Fibroblast of lung (primary cell): ENCODE measurements at regions not wholly inside any gene's neighbourhood (a gene's known extent, or its start where the extent isn't known, plus 50 kb on each side); places are given as distances from the start of the nearest gene placed in this dataset.

Experiments
- DNase-seq, 2 donors: peaks; one replicate each; pipeline versions ENCODE4 v3.0.0 to v3.0.0-alpha.2; 2010; ENCODE audit warnings: low read depth in 2 of 2
- H2AFZ ChIP-seq: 2 replicates; pipeline ENCODE4 v1.5.1; 2012; ENCODE audit warnings: low read length, control low read depth, inconsistent platforms
- H3K27ac ChIP-seq: 2 replicates; pipeline ENCODE4 v1.5.1; 2011; ENCODE audit warnings: low read length, control low read depth; ENCODE audit not compliant: insufficient read depth
- H3K27me3 ChIP-seq: 2 replicates; pipeline ENCODE4 v1.5.1; 2011; ENCODE audit warnings: mild to moderate bottlenecking, low read length; ENCODE audit not compliant: control insufficient read depth, insufficient read depth
- H3K36me3 ChIP-seq: 2 replicates; pipeline ENCODE4 v1.5.1; 2011; ENCODE audit warnings: low read length; ENCODE audit not compliant: control insufficient read depth, insufficient read depth
- H3K4me1 ChIP-seq: 2 replicates; pipeline ENCODE4 v1.5.1; 2011; ENCODE audit warnings: low read length; ENCODE audit not compliant: control insufficient read depth, insufficient read depth; ENCODE audit errors: extremely low read depth
- H3K4me2 ChIP-seq: 2 replicates; pipeline ENCODE4 v1.5.1; 2011; ENCODE audit warnings: low read length, control low read depth; ENCODE audit not compliant: insufficient read depth; ENCODE audit errors: extremely low read depth
- H3K4me3 ChIP-seq, 4 experiments: fragments of 200-600 bp in 1 of 4; sonication (generic) in 1 of 4; replicated peaks in 1 of 4; 2 replicates each; pipeline ENCODE4 v1.5.1; 2011 to 2016; ENCODE audit warnings: low read length in 4 of 4, low read depth in 3 of 4, mild to moderate bottlenecking in 3 of 4, control low read depth in 2 of 4, inconsistent platforms in 1 of 4, mixed read lengths in 1 of 4; ENCODE audit not compliant: insufficient read depth in 1 of 4; ENCODE audit errors: control extremely low read depth in 1 of 4
- H3K79me2 ChIP-seq: 2 replicates; pipeline ENCODE4 v1.5.1; 2012; ENCODE audit warnings: mild to moderate bottlenecking, low read length, inconsistent platforms; ENCODE audit not compliant: control insufficient read depth, insufficient read depth
- H3K9ac ChIP-seq: 2 replicates; pipeline ENCODE4 v1.5.1; 2011; ENCODE audit warnings: mild to moderate bottlenecking, low read length, control low read depth; ENCODE audit not compliant: insufficient read depth
- H3K9me3 ChIP-seq: 2 replicates; pipeline ENCODE4 v1.5.1; 2012; ENCODE audit warnings: low read depth, low read length; ENCODE audit not compliant: control insufficient read depth, insufficient read depth
- H4K20me1 ChIP-seq: 2 replicates; pipeline ENCODE4 v1.5.1; 2011; ENCODE audit warnings: low read length; ENCODE audit not compliant: control insufficient read depth, insufficient read depth; ENCODE audit errors: extremely low read depth
- CTCF ChIP-seq, 2 donors: IDR thresholded peaks in 1 of 2; conservative IDR thresholded peaks in 1 of 2; 1 replicate in 1 of 2; 2 replicates in 1 of 2; pipeline ENCODE4 v1.5.1; 2011 to 2012; ENCODE audit warnings: low read length in 2 of 2, control low read depth in 1 of 2, inconsistent platforms in 1 of 2, low read depth in 1 of 2, mild to moderate bottlenecking in 1 of 2
- EZH2 ChIP-seq: IDR thresholded peaks from 2 replicates; pipeline ENCODE4 v1.5.1; 2012; ENCODE audit warnings: low read length, control low read depth, mild to moderate bottlenecking; ENCODE audit errors: missing control alignments

- no peak for TF ChIP-seq EZH2
- TF ChIP-seq CTCF (conservative IDR thresholded peaks at IDR 0.05 in 1 of 2, IDR thresholded peaks at IDR 0.05 in 1 of 2; ENCODE audit: low read depth in 1 of 2, low read length in 2 of 2) = no peak
Measured at GRCh38 chr12:92056290-92056689, 89.4 kb downstream of the BTG1 start.

GRCh38 chr12:92055877-92056276 lies 89.8 kb downstream of the BTG1 start:
- Histone ChIP-seq H3K4me3 (no peak overlapping the region), H3K9ac (no peak overlapping the region), H4K20me1 (no peaks in the 10 kb centered on the region), H3K36me3 (no peaks in the 10 kb centered on the region), H3K4me2 (no peak overlapping the region), H2AFZ (no peak overlapping the region), H3K9me3 (no peaks in the 10 kb centered on the region), H3K4me1 (no peaks in the 10 kb centered on the region), H3K27ac (no peak overlapping the region), H3K27me3 (no peaks in the 10 kb centered on the region), H3K79me2 (no peaks in the 10 kb centered on the region)
- no peak for TF ChIP-seq EZH2
- no peak for TF ChIP-seq CTCF (conservative IDR thresholded peaks at IDR 0.05 in 1 of 2, IDR thresholded peaks at IDR 0.05 in 1 of 2; ENCODE audit: low read depth in 1 of 2, low read length in 2 of 2)
- DNase-seq = no peak

More at GRCh38 chr12:92056290-92056689, 89.4 kb downstream of the BTG1 start:
- Histone ChIP-seq H3K4me1 (no peaks in the 10 kb centered on the region), H3K4me2 (no peak overlapping the region), H3K4me3 (no peak overlapping the region), H3K79me2 (no peaks in the 10 kb centered on the region), H4K20me1 (no peaks in the 10 kb centered on the region), H2AFZ (no peak overlapping the region), H3K9me3 (no peaks in the 10 kb centered on the region), H3K9ac (no peak overlapping the region), H3K27me3 (no peaks in the 10 kb centered on the region), H3K27ac (no peak overlapping the region), H3K36me3 (no peaks in the 10 kb centered on the region)
- no peak for DNase-seq

DNA sequence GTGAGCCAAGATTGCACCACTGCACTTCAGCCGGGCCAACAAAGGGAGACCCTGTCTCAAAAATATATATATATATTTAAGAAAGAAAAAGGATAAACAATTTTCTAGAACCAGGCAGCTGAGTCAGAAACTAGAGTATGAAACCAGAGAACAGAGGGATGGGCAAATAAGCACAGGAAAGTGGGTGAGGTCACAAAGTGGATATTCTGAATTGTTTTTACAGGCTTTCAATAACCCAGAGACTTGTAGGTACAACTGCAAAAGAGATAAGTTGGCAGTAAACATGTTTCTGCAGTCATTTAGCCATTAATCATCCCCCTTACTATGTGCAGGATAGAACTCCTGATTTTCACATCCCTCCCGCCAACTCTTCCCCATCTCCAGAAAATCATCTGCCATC lies 94.2 kb downstream of the BTG1 start:
- H3K27ac ChIP-seq = no peak overlapping the region
- TF ChIP-seq CTCF (conservative IDR thresholded peaks at IDR 0.05 in 1 of 2, IDR thresholded peaks at IDR 0.05 in 1 of 2; ENCODE audit: low read depth in 1 of 2, low read length in 2 of 2) (no peak), EZH2 (no peak)
- no peak overlapping the region for H2AFZ ChIP-seq
- no peaks in the 10 kb centered on the region for H3K9me3 ChIP-seq
- H3K79me2 ChIP-seq = no peaks in the 10 kb centered on the region
- H4K20me1 ChIP-seq = no peaks in the 10 kb centered on the region
- H3K9ac ChIP-seq = no peak overlapping the region
- H3K36me3 ChIP-seq = no peaks in the 10 kb centered on the region
- DNase-seq = peak in 1 of 2 donors; percentile 34
- no peak overlapping the region for H3K4me2 ChIP-seq
- H3K27me3 ChIP-seq = no peaks in the 10 kb centered on the region
- no peaks in the 10 kb centered on the region for H3K4me1 ChIP-seq
- no peak overlapping the region for H3K4me3 ChIP-seq
